GM12878 (cell line): ENCODE measurements at regions not wholly inside any gene's neighbourhood (a gene's known extent, or its start where the extent isn't known, plus 50 kb on each side); places are given as distances from the start of the nearest gene placed in this dataset.

Source experiments
- POLR2A ChIP-seq: IDR thresholded peaks from 2 replicates; pipeline ENCODE4 v1.6.1; 2011; ENCODE audit warnings: low read depth, mild to moderate bottlenecking, low read length
- POU2F2 ChIP-seq: IDR thresholded peaks from 3 replicates; pipeline ENCODE4 v1.6.1; 2011; ENCODE audit warnings: low read depth, mild to moderate bottlenecking, low read length, borderline replicate concordance
- SUPT20H ChIP-seq: IDR thresholded peaks from 2 replicates; pipeline ENCODE4 v1.6.1; 2011; ENCODE audit warnings: low read depth, mild to moderate bottlenecking, low read length, moderate library complexity, borderline replicate concordance; ENCODE audit not compliant: control insufficient read depth
- TCF12 ChIP-seq: IDR thresholded peaks from 2 replicates; pipeline ENCODE4 v1.6.1; 2011; ENCODE audit warnings: low read depth, mild to moderate bottlenecking, low read length

DNA sequence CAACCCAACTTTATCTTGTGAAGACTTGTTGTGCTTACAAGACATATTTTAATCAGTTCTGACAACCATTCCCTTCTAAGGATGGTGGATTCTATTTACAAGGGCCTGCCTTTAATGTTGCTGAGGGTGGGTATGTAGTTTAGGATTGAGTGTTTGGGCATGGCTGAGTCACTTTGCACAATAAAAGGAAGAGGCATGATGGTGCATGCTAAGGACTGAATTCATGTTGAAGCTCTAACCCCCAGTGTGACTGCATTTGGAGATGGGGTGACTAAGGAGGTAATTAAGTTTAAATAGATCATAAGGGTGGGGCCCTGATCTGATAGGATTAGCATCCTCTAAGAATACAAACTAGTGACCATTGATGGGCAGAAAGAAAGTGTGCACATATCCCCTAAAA, 196.1 kb upstream of the HS3ST3A1 start:
- no peak for TF ChIP-seq POU2F2
- TF ChIP-seq POLR2A: no peak
- TF ChIP-seq SUPT20H: no peak
- TF ChIP-seq TCF12: no peak
